Suprapubic skin (tissue), 4 donors: ENCODE measurements at regions not wholly inside any gene's neighbourhood (a gene's known extent, or its start where the extent isn't known, plus 50 kb on each side); places are given as distances from the start of the nearest gene placed in this dataset.

Experiments used
- CTCF ChIP-seq, 2 donors: fragments of 200-600 bp in 1 of 2; fragments of 450-650 bp in 1 of 2; sonication (generic) in 1 of 2; IDR thresholded peaks; one replicate each; pipeline ENCODE4 v1.5.1; 2016 to 2019; ENCODE audit warnings: antibody characterized with exemption in 2 of 2, mild to moderate bottlenecking in 1 of 2, moderate library complexity in 1 of 2
- POLR2A ChIP-seq, 2 donors: fragments of 450-650 bp; IDR thresholded peaks; one replicate each; pipeline ENCODE4 v1.6.1; 2017; ENCODE audit warnings: antibody characterized with exemption in 2 of 2, mild to moderate bottlenecking in 2 of 2, moderate library complexity in 2 of 2
- POLR2AphosphoS5 ChIP-seq, 3 donors: sonication (generic); formaldehyde crosslinking; IDR thresholded peaks; one replicate each; pipeline ENCODE4 v1.6.1; 2017; ENCODE audit warnings: antibody characterized with exemption in 3 of 3

- TF ChIP-seq CTCF (IDR thresholded peaks at IDR 0.05) (no peak), POLR2A (IDR thresholded peaks at IDR 0.05) (no peak), POLR2AphosphoS5 (IDR thresholded peaks at IDR 0.05) (no peak)
These were observed 191.6 kb upstream of the ANKRD50 start for GRCh38 chr4:124903995-124904722.
